T-helper 2 cell treated with Interferon-gamma antibody and Interleukin-4, amounts not matched to agents 5 μg/mL and 100 μg/mL, for 36 hours (primary cell): ENCODE measurements at regions not wholly inside any gene's neighbourhood (a gene's known extent, or its start where the extent isn't known, plus 50 kb on each side); places are given as distances from the start of the nearest gene placed in this dataset.
"Not testable (repeated sequence)": the region's sequence is repeated elsewhere in the genome, so short reads cannot be mapped to it uniquely, and the experiment has no call there.

Source experiments
- DNase-seq: peaks from one replicate; pipeline ENCODE4 v3.0.0; 2021; ENCODE audit warnings: low spot score
- H3K27ac Mint-ChIP-seq: one replicate; pipeline ENCODE4 v1.8.0; 2021; ENCODE audit warnings: mild to moderate bottlenecking, mixed read lengths
- H3K27me3 Mint-ChIP-seq: one replicate; pipeline ENCODE4 v1.8.0; 2021; ENCODE audit warnings: low read depth, mixed read lengths
- H3K36me3 Mint-ChIP-seq: one replicate; pipeline ENCODE4 v1.8.0; 2021; ENCODE audit warnings: low read depth, mixed read lengths
- H3K4me1 Mint-ChIP-seq: one replicate; pipeline ENCODE4 v1.8.0; 2021; ENCODE audit warnings: low read depth, mixed read lengths
- H3K4me3 Mint-ChIP-seq: one replicate; pipeline ENCODE4 v1.8.0; 2022; ENCODE audit warnings: mild to moderate bottlenecking, moderate library complexity, mixed read lengths
- H3K9me3 Mint-ChIP-seq: one replicate; pipeline ENCODE4 v1.8.0; 2021; ENCODE audit warnings: mixed read lengths

GRCh38 chr14:89684139-89684538 lies 267.1 kb upstream of the FOXN3 start:
- H3K36me3 Mint-ChIP-seq: peaks cover 11% of the 10 kb centered on the region
- peaks cover 37% of the 10 kb centered on the region for H3K9me3 Mint-ChIP-seq
- H3K4me1 Mint-ChIP-seq: peaks cover 30% of the 10 kb centered on the region
- H3K4me3 Mint-ChIP-seq: no peak overlapping the region
- no peak overlapping the region for H3K27ac Mint-ChIP-seq
- H3K27me3 Mint-ChIP-seq: no peaks in the 10 kb centered on the region
- no peak for DNase-seq

- Mint-ChIP-seq H3K9me3 (peaks cover 23% of the 10 kb centered on the region), H3K4me3 (peak overlapping the region; percentile 84), H3K4me1 (peaks cover 33% of the 10 kb centered on the region), H3K27ac (peak overlapping the region; percentile 90), H3K27me3 (no peaks in the 10 kb centered on the region), H3K36me3 (peaks cover 7% of the 10 kb centered on the region)
- DNase-seq: peak; percentile 77
These were observed 264.3 kb upstream of the FOXN3 start for GRCh38 chr14:89681086-89682018.

GRCh38 chr14:89680156-89680555 lies 263.1 kb upstream of the FOXN3 start:
- H3K36me3 Mint-ChIP-seq: peaks cover 7% of the 10 kb centered on the region
- H3K27ac Mint-ChIP-seq: peak overlapping the region; percentile 26
- H3K4me1 Mint-ChIP-seq: peaks cover 42% of the 10 kb centered on the region

GRCh38 chr14:89678768-89679167 lies 261.7 kb upstream of the FOXN3 start:
- no peak overlapping the region for H3K27ac Mint-ChIP-seq
- no peaks in the 10 kb centered on the region for H3K27me3 Mint-ChIP-seq
- no peak overlapping the region for H3K4me3 Mint-ChIP-seq
- H3K36me3 Mint-ChIP-seq: peaks cover 5% of the 10 kb centered on the region
- peaks cover 6% of the 10 kb centered on the region for H3K9me3 Mint-ChIP-seq
- peaks cover 45% of the 10 kb centered on the region for H3K4me1 Mint-ChIP-seq
- no peak for DNase-seq

More at GRCh38 chr14:89680156-89680555, 263.1 kb upstream of the FOXN3 start:
- Mint-ChIP-seq H3K4me3 (peak overlapping the region; percentile 28), H3K27me3 (no peaks in the 10 kb centered on the region), H3K9me3 (peaks cover 17% of the 10 kb centered on the region)
- DNase-seq: no peak

GRCh38 chr14:89675590-89675989 lies 258.6 kb upstream of the FOXN3 start:
- Mint-ChIP-seq H3K9me3 (no peaks in the 10 kb centered on the region), H3K36me3 (no peaks in the 10 kb centered on the region), H3K27ac (no peak overlapping the region), H3K4me3 (no peak overlapping the region), H3K27me3 (no peaks in the 10 kb centered on the region), H3K4me1 (peaks cover 39% of the 10 kb centered on the region)
- no peak for DNase-seq

- Mint-ChIP-seq H3K36me3 (no peaks in the 10 kb centered on the region), H3K27ac (no peak overlapping the region), H3K4me3 (no peak overlapping the region), H3K4me1 (peaks cover 33% of the 10 kb centered on the region), H3K27me3 (no peaks in the 10 kb centered on the region), H3K9me3 (no peaks in the 10 kb centered on the region)
- no peak for DNase-seq
These were observed 257.9 kb upstream of the FOXN3 start for GRCh38 chr14:89674936-89675335.

GRCh38 chr14:89674240-89674639 lies 257.2 kb upstream of the FOXN3 start:
- no peak for DNase-seq
- H3K27me3 Mint-ChIP-seq: no peaks in the 10 kb centered on the region
- H3K4me1 Mint-ChIP-seq: peaks cover 36% of the 10 kb centered on the region
- no peak overlapping the region for H3K4me3 Mint-ChIP-seq
- peaks cover 4% of the 10 kb centered on the region for H3K36me3 Mint-ChIP-seq
- peaks cover 5% of the 10 kb centered on the region for H3K9me3 Mint-ChIP-seq
- no peak overlapping the region for H3K27ac Mint-ChIP-seq

- no peak overlapping the region for H3K4me3 Mint-ChIP-seq
- H3K27ac Mint-ChIP-seq: peak overlapping the region; percentile 52
- H3K4me1 Mint-ChIP-seq: peaks cover 38% of the 10 kb centered on the region
- H3K27me3 Mint-ChIP-seq: no peaks in the 10 kb centered on the region
- H3K36me3 Mint-ChIP-seq: peaks cover 4% of the 10 kb centered on the region
- peak; percentile 62 for DNase-seq
- peaks cover 5% of the 10 kb centered on the region for H3K9me3 Mint-ChIP-seq
These were observed 256.6 kb upstream of the FOXN3 start for GRCh38 chr14:89673512-89674225.

- Mint-ChIP-seq H3K4me3 (no peak overlapping the region), H3K9me3 (peaks cover 10% of the 10 kb centered on the region)
These were observed 255.8 kb upstream of the FOXN3 start for GRCh38 chr14:89672636-89673511.

GRCh38 chr14:89669193-89669592 lies 252.2 kb upstream of the FOXN3 start:
- H3K4me3 Mint-ChIP-seq: no peak overlapping the region
- peak; percentile 40 for DNase-seq
- peaks cover 6% of the 10 kb centered on the region for H3K36me3 Mint-ChIP-seq
- peaks cover 39% of the 10 kb centered on the region for H3K4me1 Mint-ChIP-seq
- no peaks in the 10 kb centered on the region for H3K27me3 Mint-ChIP-seq
- H3K9me3 Mint-ChIP-seq: peaks cover 29% of the 10 kb centered on the region
- H3K27ac Mint-ChIP-seq: peak overlapping the region; percentile 71

More at GRCh38 chr14:89672636-89673511, 255.8 kb upstream of the FOXN3 start:
- H3K4me1 Mint-ChIP-seq: peaks cover 42% of the 10 kb centered on the region
- DNase-seq: no peak
- H3K27me3 Mint-ChIP-seq: no peaks in the 10 kb centered on the region
- H3K27ac Mint-ChIP-seq: no peak overlapping the region
- peaks cover 4% of the 10 kb centered on the region for H3K36me3 Mint-ChIP-seq

- H3K4me3 Mint-ChIP-seq: no peak overlapping the region
- H3K4me1 Mint-ChIP-seq: peaks cover 28% of the 10 kb centered on the region
- H3K36me3 Mint-ChIP-seq: peaks cover 8% of the 10 kb centered on the region
- H3K9me3 Mint-ChIP-seq: peaks cover 29% of the 10 kb centered on the region
- no peak for DNase-seq
- no peak overlapping the region for H3K27ac Mint-ChIP-seq
- no peaks in the 10 kb centered on the region for H3K27me3 Mint-ChIP-seq
These were observed 250.9 kb upstream of the FOXN3 start for GRCh38 chr14:89667983-89668382.

- not testable (repeated sequence) for H3K27me3 Mint-ChIP-seq, H3K27ac Mint-ChIP-seq, H3K36me3 Mint-ChIP-seq, DNase-seq, H3K4me3 Mint-ChIP-seq
- Mint-ChIP-seq H3K9me3 (peaks cover 35% of the 10 kb centered on the region), H3K4me1 (peaks cover 22% of the 10 kb centered on the region)
These were observed 248.5 kb upstream of the FOXN3 start for GRCh38 chr14:89665300-89666081.

- H3K27me3 Mint-ChIP-seq: no peaks in the 10 kb centered on the region
- no peak overlapping the region for H3K27ac Mint-ChIP-seq
- peaks cover 6% of the 10 kb centered on the region for H3K36me3 Mint-ChIP-seq
- H3K4me1 Mint-ChIP-seq: peaks cover 6% of the 10 kb centered on the region
- peaks cover 30% of the 10 kb centered on the region for H3K9me3 Mint-ChIP-seq
- no peak overlapping the region for H3K4me3 Mint-ChIP-seq
- DNase-seq: no peak
These were observed 244.4 kb upstream of the FOXN3 start for GRCh38 chr14:89661392-89661791.
